Ovary (tissue), 3 donors: ENCODE measurements at regions not wholly inside any gene's neighbourhood (a gene's known extent, or its start where the extent isn't known, plus 50 kb on each side); places are given as distances from the start of the nearest gene placed in this dataset.

Experiments used
- CTCF ChIP-seq, 3 donors: fragments of 450-650 bp in 2 of 3; fragments of 200-600 bp in 1 of 3; IDR thresholded peaks; one replicate each; pipeline versions ENCODE4 v1.5.1 to v1.8.0; 2016 to 2022; ENCODE audit warnings: antibody characterized with exemption in 3 of 3, mild to moderate bottlenecking in 1 of 3
- POLR2A ChIP-seq: fragments of 450-650 bp; IDR thresholded peaks from one replicate; pipeline ENCODE4 v1.6.1; 2017; ENCODE audit warnings: antibody characterized with exemption, mild to moderate bottlenecking, moderate library complexity
- donor health status: DM: no; HTN: no; CAD: no.

GRCh38 chr4:96646146-96646545 lies 806.3 kb downstream of the PDHA2 start:
- TF ChIP-seq CTCF (IDR thresholded peaks at IDR 0.05) (no peak), POLR2A (no peak)
